ENCODE measurements at regions not wholly inside any gene's neighbourhood (a gene's known extent, or its start where the extent isn't known, plus 50 kb on each side); places are given as distances from the start of the nearest gene placed in this dataset.
"Not testable (repeated sequence)": the region's sequence is repeated elsewhere in the genome, so short reads cannot be mapped to it uniquely, and the experiment has no call there.

- intact Hi-C loops (cut with DNase I, micrococcal nuclease), result no loop called here
- no peak overlapping the region for H3K4me3 Mint-ChIP-seq
- DNase-seq (no peak), ATAC-seq (ENCODE audit: poor library complexity) (no peak)
- no peaks in the 10 kb centered on the region for H3K4me1 Mint-ChIP-seq (ENCODE audit: low read depth)
- no peaks in the 10 kb centered on the region for H3K4me1 ChIP-seq (ENCODE audit: insufficient read depth, low read length)
- H3K9me3 ChIP-seq (ENCODE audit: control insufficient read depth in 1 of 2, insufficient read depth in 1 of 2, low read length in 2 of 2), result peaks cover 0 to 6% of the 10 kb centered on the region in 2 experiments
- ChIA-PET CTCF (no interaction called here), POLR2A (no interaction called here)
- H3K27ac Mint-ChIP-seq, result no peak overlapping the region
- H3K27me3 Mint-ChIP-seq, result peaks cover 49% of the 10 kb centered on the region
- no peaks in the 10 kb centered on the region for H3K9me3 Mint-ChIP-seq
- H3K27ac ChIP-seq (ENCODE audit: low read depth in 1 of 2, low read length in 2 of 2), result no peak overlapping the region
- no peaks in the 10 kb centered on the region for H3K36me3 ChIP-seq (ENCODE audit: insufficient read depth, low read length)
- H3K36me3 Mint-ChIP-seq (ENCODE audit: low read depth), result no peaks in the 10 kb centered on the region
- no peaks in the 10 kb centered on the region for H3K27me3 ChIP-seq (ENCODE audit: control insufficient read depth in 1 of 2, insufficient read depth in 2 of 2, low read length in 2 of 2)
- no peak for TF ChIP-seq CTCF (IDR thresholded peaks at IDR 0.05)
- H3K4me3 ChIP-seq (ENCODE audit: low read length), result no peak overlapping the region
Measured at GRCh38 chr2:109675666-109676345, 61.6 kb downstream of the SOWAHC start.

- TF ChIP-seq CTCF (IDR thresholded peaks at IDR 0.05), result no peak
- no peaks in the 10 kb centered on the region for H3K27me3 ChIP-seq (ENCODE audit: control insufficient read depth in 1 of 2, insufficient read depth in 2 of 2, low read length in 2 of 2)
- no peaks in the 10 kb centered on the region for H3K4me1 ChIP-seq (ENCODE audit: insufficient read depth, low read length)
- no peak overlapping the region for H3K4me3 ChIP-seq (ENCODE audit: low read length)
- H3K27ac Mint-ChIP-seq, result no peak overlapping the region
- H3K4me1 Mint-ChIP-seq (ENCODE audit: low read depth), result no peaks in the 10 kb centered on the region
- intact Hi-C loops (cut with DNase I, micrococcal nuclease), result no loop called here
- no peaks in the 10 kb centered on the region for H3K36me3 Mint-ChIP-seq (ENCODE audit: low read depth)
- DNase-seq (no peak), ATAC-seq (ENCODE audit: poor library complexity) (no peak)
- ChIA-PET CTCF (no interaction called here), POLR2A (no interaction called here)
- H3K27me3 Mint-ChIP-seq, result peaks cover 50% of the 10 kb centered on the region
- no peaks in the 10 kb centered on the region for H3K36me3 ChIP-seq (ENCODE audit: insufficient read depth, low read length)
- no peaks in the 10 kb centered on the region for H3K9me3 Mint-ChIP-seq
- H3K4me3 Mint-ChIP-seq, result no peak overlapping the region
- H3K9me3 ChIP-seq (ENCODE audit: control insufficient read depth in 1 of 2, insufficient read depth in 1 of 2, low read length in 2 of 2), result no peaks in the 10 kb centered on the region
- H3K27ac ChIP-seq (ENCODE audit: low read depth in 1 of 2, low read length in 2 of 2), result no peak overlapping the region
Measured at GRCh38 chr2:109676346-109676902, 62.3 kb downstream of the SOWAHC start.

GRCh38 chr2:109677121-109677731 lies 63.1 kb downstream of the SOWAHC start:
- not testable (repeated sequence) for H3K9me3 ChIP-seq (ENCODE audit: control insufficient read depth in 1 of 2, insufficient read depth in 1 of 2, low read length in 2 of 2)

More at GRCh38 chr2:109677121-109677731, 63.1 kb downstream of the SOWAHC start:
- intact Hi-C loops (cut with DNase I, micrococcal nuclease); H3K9me3 Mint-ChIP-seq; H3K27ac ChIP-seq (ENCODE audit: low read depth in 1 of 2, low read length in 2 of 2); H3K4me1 ChIP-seq (ENCODE audit: insufficient read depth, low read length); H3K36me3 Mint-ChIP-seq (ENCODE audit: low read depth); H3K36me3 ChIP-seq (ENCODE audit: insufficient read depth, low read length); DNase-seq; ATAC-seq (ENCODE audit: poor library complexity); H3K4me1 Mint-ChIP-seq (ENCODE audit: low read depth); POLR2A ChIA-PET; H3K27ac Mint-ChIP-seq; H3K4me3 Mint-ChIP-seq; H3K27me3 ChIP-seq (ENCODE audit: control insufficient read depth in 1 of 2, insufficient read depth in 2 of 2, low read length in 2 of 2); CTCF ChIA-PET; H3K4me3 ChIP-seq (ENCODE audit: low read length): not testable (repeated sequence)
- peaks cover 45% of the 10 kb centered on the region for H3K27me3 Mint-ChIP-seq
